B cell (primary cell): ENCODE measurements at regions not wholly inside any gene's neighbourhood (a gene's known extent, or its start where the extent isn't known, plus 50 kb on each side); places are given as distances from the start of the nearest gene placed in this dataset.

Experiments used
- ATAC-seq: fragments of 200-7000 bp; cut with Tn5 transposase; one replicate; pipeline ENCODE4 v1.10.0; 2021; ENCODE audit warnings: low read depth, mild to moderate bottlenecking, moderate number of reproducible peaks, moderate library complexity
- CTCF ChIA-PET: fragments of 350-600 bp; sonication (Branson Sonifier 250); formaldehyde crosslinking; loops from one replicate; lab custom pipeline; 2021; ENCODE audit warnings: antibody characterized with exemption, inconsistent platforms; lab: Charles Lee
- POLR2A ChIA-PET: fragments of 350-600 bp; sonication (Branson Sonifier 250); formaldehyde crosslinking; loops from one replicate; lab custom pipeline; 2021; ENCODE audit warnings: antibody characterized with exemption; lab: Charles Lee
- DNase-seq: peaks from one replicate; pipeline ENCODE4 v3.0.0; 2013
- H2AFZ ChIP-seq: 2 replicates; pipeline ENCODE4 v1.6.1; 2012; ENCODE audit warnings: mild to moderate bottlenecking, low read depth, low read length; ENCODE audit not compliant: insufficient read depth, poor library complexity, severe bottlenecking
- H3K27ac ChIP-seq, 2 donors: 1 replicate in 1 of 2; 2 replicates in 1 of 2; pipeline ENCODE4 v1.5.1; 2012 to 2013; ENCODE audit warnings: low read length in 2 of 2, mild to moderate bottlenecking in 2 of 2, moderate library complexity in 1 of 2
- H3K27me3 ChIP-seq, 4 experiments: fragments of 200-600 bp in 1 of 4; sonication (generic) in 1 of 4; replicated peaks in 1 of 4; 1 replicate in 2 of 4; 2 replicates in 2 of 4; pipeline versions ENCODE4 v1.6.1 to v1.7.0; 2013 to 2016; ENCODE audit warnings: low read length in 3 of 4, mild to moderate bottlenecking in 2 of 4, mixed read lengths in 1 of 4, moderate library complexity in 1 of 4; ENCODE audit not compliant: insufficient read depth in 4 of 4, control insufficient read depth in 3 of 4; ENCODE audit errors: control extremely low read depth in 1 of 4
- H3K36me3 ChIP-seq, 2 experiments: replicated peaks in 1 of 2; 1 replicate in 1 of 2; 2 replicates in 1 of 2; pipeline versions ENCODE4 v1.6.1 to v1.7.1; 2013; ENCODE audit warnings: low read length in 1 of 2; ENCODE audit not compliant: insufficient read depth in 2 of 2, control insufficient read depth in 1 of 2; ENCODE audit errors: control extremely low read depth in 1 of 2, extremely low read depth in 1 of 2
- H3K4me1 ChIP-seq, 2 donors: fragments of 200-600 bp in 1 of 2; sonication (generic) in 1 of 2; 1 replicate in 1 of 2; 2 replicates in 1 of 2; pipeline versions ENCODE4 v1.5.1 to v1.6.1; 2013 to 2017; ENCODE audit warnings: low read length in 2 of 2; ENCODE audit not compliant: control insufficient read depth in 2 of 2, insufficient read depth in 2 of 2
- H3K4me2 ChIP-seq: replicated peaks from 2 replicates; pipeline ENCODE3; 2012; ENCODE audit warnings: mild to moderate bottlenecking, low read depth, low read length; ENCODE audit not compliant: poor library complexity, severe bottlenecking
- H3K4me3 ChIP-seq, 5 experiments: fragments of 200-600 bp in 1 of 5; sonication (generic) in 1 of 5; 1 replicate in 3 of 5; 2 replicates in 2 of 5; pipeline versions ENCODE4 v1.5.1 to v1.7.0; 2011 to 2016; ENCODE audit warnings: low read length in 4 of 5, mild to moderate bottlenecking in 4 of 5, low read depth in 2 of 5, control low read depth in 1 of 5, moderate library complexity in 1 of 5; ENCODE audit not compliant: insufficient read depth in 1 of 5; ENCODE audit errors: control extremely low read depth in 1 of 5, extremely low read depth in 1 of 5
- H3K79me2 ChIP-seq: fragments of 200-600 bp; sonication (generic); one replicate; pipeline ENCODE4 v1.6.0; 2016; ENCODE audit warnings: low read length; ENCODE audit not compliant: control insufficient read depth, insufficient read depth
- H3K9ac ChIP-seq: fragments of 200-600 bp; sonication (generic); 2 replicates; pipeline ENCODE4 v1.6.1; 2017; ENCODE audit warnings: mild to moderate bottlenecking, low read length, moderate library complexity
- H3K9me3 ChIP-seq, 3 donors: one replicate each; pipeline versions ENCODE4 v1.6.1 to v1.7.1; 2013; ENCODE audit warnings: low read length in 2 of 3; ENCODE audit not compliant: control insufficient read depth in 2 of 3, insufficient read depth in 1 of 3; ENCODE audit errors: control extremely low read depth in 1 of 3
- H4K20me1 ChIP-seq: 2 replicates; pipeline ENCODE4 v1.6.0; 2012; ENCODE audit warnings: mild to moderate bottlenecking, low read length; ENCODE audit not compliant: insufficient read depth, control insufficient read depth, poor library complexity, severe bottlenecking
- H3K27ac Mint-ChIP-seq: one replicate; pipeline ENCODE4 v1.8.0; 2021; ENCODE audit warnings: mixed read lengths
- H3K27me3 Mint-ChIP-seq: one replicate; pipeline ENCODE4 v1.8.0; 2021; ENCODE audit warnings: mixed read lengths
- H3K4me1 Mint-ChIP-seq: one replicate; pipeline ENCODE4 v1.8.0; 2021; ENCODE audit warnings: mixed read lengths
- H3K4me3 Mint-ChIP-seq: one replicate; pipeline ENCODE4 v1.8.0; 2021; ENCODE audit warnings: mixed read lengths
- H3K9me3 Mint-ChIP-seq: one replicate; pipeline ENCODE4 v1.8.0; 2022; ENCODE audit warnings: mixed read lengths; ENCODE audit not compliant: insufficient read depth
- CTCF ChIP-seq: fragments of 200-600 bp; IDR thresholded peaks from one replicate; pipeline ENCODE4 v1.8.0; 2022; ENCODE audit warnings: antibody characterized with exemption, mild to moderate bottlenecking
- EZH2 ChIP-seq: IDR thresholded peaks from 2 replicates; pipeline ENCODE4 v1.6.1; 2012; ENCODE audit warnings: borderline replicate concordance, low read depth, mild to moderate bottlenecking, moderate library complexity, low read length; ENCODE audit not compliant: insufficient read depth, poor library complexity, severe bottlenecking
- WGBS: methylation state at CpG from one replicate; pipeline ENCODE4 v1.1.5; 2013; ENCODE audit warnings: missing lambda C conversion rate; ENCODE audit not compliant: insufficient coverage; 5-methylcytosine and 5-hydroxymethylcytosine counted together
- intact Hi-C: fragments of 100-400 bp; cut with micrococcal nuclease; formaldehyde crosslinking; loops from one replicate; pipeline ENCODE4 v1.10.0; 2022

- H3K4me3 ChIP-seq, result no peak overlapping the region
- H3K9ac ChIP-seq, result no peak overlapping the region
- peaks cover 0 to 6% of the 10 kb centered on the region in 2 donors for H3K4me1 ChIP-seq
- no peak overlapping the region for H3K27ac Mint-ChIP-seq
- intact Hi-C loops, result no loop called here
- TF ChIP-seq EZH2 (no peak), CTCF (no peak)
- H3K9me3 ChIP-seq, result no peaks in the 10 kb centered on the region
- H4K20me1 ChIP-seq, result no peaks in the 10 kb centered on the region
- peaks cover 3% of the 10 kb centered on the region for H3K27me3 Mint-ChIP-seq
- CTCF ChIA-PET, result no interaction called here
- no peak overlapping the region for H3K27ac ChIP-seq
- peaks cover 5% of the 10 kb centered on the region for H3K4me1 Mint-ChIP-seq
- no peak overlapping the region for H2AFZ ChIP-seq
- WGBS, result 100% methylated on average over 2 of the region's 4 CpGs
- no peak overlapping the region for H3K4me2 ChIP-seq
- POLR2A ChIA-PET, result no interaction called here
- H3K9me3 Mint-ChIP-seq, result no peaks in the 10 kb centered on the region
- H3K27me3 ChIP-seq, result no peaks in the 10 kb centered on the region
- H3K36me3 ChIP-seq, result no peaks in the 10 kb centered on the region
- no peaks in the 10 kb centered on the region for H3K79me2 ChIP-seq
- no peak for ATAC-seq
- no peak overlapping the region for H3K4me3 Mint-ChIP-seq
- no peak for DNase-seq
Measured at GRCh38 chr4:13986548-13986947, 359.0 kb upstream of the BOD1L1 start.

- no peak for DNase-seq
- H3K9me3 Mint-ChIP-seq, result no peaks in the 10 kb centered on the region
- H3K27ac Mint-ChIP-seq, result no peak overlapping the region
- TF ChIP-seq CTCF, result no peak
- TF ChIP-seq EZH2, result no peak
- Histone ChIP-seq H3K36me3 (no peaks in the 10 kb centered on the region), H3K9me3 (no peaks in the 10 kb centered on the region), H2AFZ (no peak overlapping the region), H4K20me1 (no peaks in the 10 kb centered on the region), H3K9ac (no peak overlapping the region), H3K4me1 (no peaks in the 10 kb centered on the region), H3K4me2 (no peak overlapping the region), H3K27ac (no peak overlapping the region), H3K27me3 (no peaks in the 10 kb centered on the region), H3K4me3 (no peak overlapping the region), H3K79me2 (no peaks in the 10 kb centered on the region)
- POLR2A ChIA-PET, result no interaction called here
- no peak overlapping the region for H3K4me3 Mint-ChIP-seq
- CTCF ChIA-PET, result no interaction called here
- H3K27me3 Mint-ChIP-seq, result peaks cover 6% of the 10 kb centered on the region
- ATAC-seq, result no peak
- 100% methylated on average over 3 of the region's 11 CpGs for WGBS
- H3K4me1 Mint-ChIP-seq, result no peaks in the 10 kb centered on the region
- intact Hi-C loops, result no loop called here
Measured at GRCh38 chr4:13988353-13989305, 361.1 kb upstream of the BOD1L1 start.
